ENCODE measurements at regions not wholly inside any gene's neighbourhood (a gene's known extent, or its start where the extent isn't known, plus 50 kb on each side); places are given as distances from the start of the nearest gene placed in this dataset.

- DNase-seq (no peak), ATAC-seq (no peak)
- intact Hi-C loops (cut with micrococcal nuclease): no loop called here
- TF ChIP-seq CTCF (IDR thresholded peaks at IDR 0.05): no peak
- Mint-ChIP-seq H3K4me3 (no peak overlapping the region), H3K9me3 (no peaks in the 10 kb centered on the region), H3K27ac (no peak overlapping the region), H3K4me1 (no peaks in the 10 kb centered on the region), H3K27me3 (ENCODE audit: low read depth in 2 of 2) (no peaks in the 10 kb centered on the region), H3K36me3 (no peaks in the 10 kb centered on the region)
- Histone ChIP-seq H3K4me1 (ENCODE audit: control insufficient read depth, insufficient read depth, low read length) (no peaks in the 10 kb centered on the region), H3K4me3 (ENCODE audit: low read length) (no peak overlapping the region), H3K36me3 (ENCODE audit: control insufficient read depth, insufficient read depth, low read length) (no peaks in the 10 kb centered on the region), H3K27ac (ENCODE audit: low read length) (no peak overlapping the region), H3K27me3 (ENCODE audit: control insufficient read depth, insufficient read depth, low read length) (no peaks in the 10 kb centered on the region), H3K9me3 (ENCODE audit: control insufficient read depth, insufficient read depth, low read length) (no peaks in the 10 kb centered on the region)
- 75% methylated on average over 1 of the region's 3 CpGs for WGBS (ENCODE audit: insufficient coverage)
These were observed 74.3 kb upstream of the LYZL1 start for GRCh38 chr10:29214551-29214950.

- no peak overlapping the region for H3K27ac ChIP-seq (ENCODE audit: low read length)
- Mint-ChIP-seq H3K4me1 (no peaks in the 10 kb centered on the region), H3K27me3 (ENCODE audit: low read depth in 2 of 2) (peaks cover 0 to 2% of the 10 kb centered on the region in 2 donors), H3K36me3 (no peaks in the 10 kb centered on the region), H3K27ac (no peak overlapping the region), H3K9me3 (no peaks in the 10 kb centered on the region), H3K4me3 (no peak overlapping the region)
- no peaks in the 10 kb centered on the region for H3K4me1 ChIP-seq (ENCODE audit: control insufficient read depth, insufficient read depth, low read length)
- DNase-seq: no peak
- no peak for ATAC-seq
- intact Hi-C loops (cut with micrococcal nuclease): no loop called here
- no peaks in the 10 kb centered on the region for H3K9me3 ChIP-seq (ENCODE audit: control insufficient read depth, insufficient read depth, low read length)
- WGBS (ENCODE audit: insufficient coverage): 100% methylated on average over 5 of the region's 6 CpGs
- TF ChIP-seq CTCF (IDR thresholded peaks at IDR 0.05): no peak
- H3K36me3 ChIP-seq (ENCODE audit: control insufficient read depth, insufficient read depth, low read length): no peaks in the 10 kb centered on the region
- H3K27me3 ChIP-seq (ENCODE audit: control insufficient read depth, insufficient read depth, low read length): no peaks in the 10 kb centered on the region
- no peak overlapping the region for H3K4me3 ChIP-seq (ENCODE audit: low read length)
These were observed 71.6 kb upstream of the LYZL1 start for GRCh38 chr10:29217292-29217738.

- no peak overlapping the region for H3K27ac ChIP-seq (ENCODE audit: low read length)
- no peaks in the 10 kb centered on the region for H3K36me3 Mint-ChIP-seq
- no peak for ATAC-seq
- peaks cover 3 to 21% of the 10 kb centered on the region in 2 donors for H3K27me3 Mint-ChIP-seq (ENCODE audit: low read depth in 2 of 2)
- H3K9me3 Mint-ChIP-seq: no peaks in the 10 kb centered on the region
- H3K4me3 Mint-ChIP-seq: no peak overlapping the region
- WGBS (ENCODE audit: insufficient coverage): 86% methylated on average over 4 of the region's 4 CpGs
- H3K4me1 ChIP-seq (ENCODE audit: control insufficient read depth, insufficient read depth, low read length): no peaks in the 10 kb centered on the region
- intact Hi-C loops (cut with micrococcal nuclease): no loop called here
- TF ChIP-seq CTCF (IDR thresholded peaks at IDR 0.05): no peak
- H3K4me1 Mint-ChIP-seq: no peaks in the 10 kb centered on the region
- no peaks in the 10 kb centered on the region for H3K36me3 ChIP-seq (ENCODE audit: control insufficient read depth, insufficient read depth, low read length)
- no peaks in the 10 kb centered on the region for H3K9me3 ChIP-seq (ENCODE audit: control insufficient read depth, insufficient read depth, low read length)
- H3K4me3 ChIP-seq (ENCODE audit: low read length): no peak overlapping the region
- H3K27me3 ChIP-seq (ENCODE audit: control insufficient read depth, insufficient read depth, low read length): no peaks in the 10 kb centered on the region
- no peak for DNase-seq
- H3K27ac Mint-ChIP-seq: no peak overlapping the region
These were observed 65.5 kb upstream of the LYZL1 start for GRCh38 chr10:29223326-29223725.

DNA sequence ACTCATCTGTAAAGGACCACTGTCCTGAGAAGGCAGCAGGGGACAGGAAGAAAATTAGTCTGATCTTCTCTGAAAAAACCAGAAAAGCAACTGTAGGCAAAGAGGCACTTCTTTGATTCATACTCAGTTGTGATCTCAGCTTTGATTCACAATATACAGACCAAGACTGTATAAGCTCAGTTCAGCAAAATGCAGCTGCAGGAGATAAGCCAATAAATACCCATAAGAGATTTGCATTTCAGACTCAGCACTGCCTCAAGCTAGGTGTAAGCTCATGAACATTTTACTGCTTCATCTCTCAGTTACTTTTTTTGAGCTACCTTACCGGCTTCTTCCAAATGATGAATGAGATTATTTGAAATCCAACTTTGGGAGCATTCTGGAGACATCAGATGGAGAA is 64.2 kb upstream of the LYZL1 start:
- Histone ChIP-seq H3K27ac (ENCODE audit: low read length) (no peak overlapping the region), H3K4me1 (ENCODE audit: control insufficient read depth, insufficient read depth, low read length) (no peaks in the 10 kb centered on the region), H3K9me3 (ENCODE audit: control insufficient read depth, insufficient read depth, low read length) (no peaks in the 10 kb centered on the region), H3K27me3 (ENCODE audit: control insufficient read depth, insufficient read depth, low read length) (no peaks in the 10 kb centered on the region), H3K36me3 (ENCODE audit: control insufficient read depth, insufficient read depth, low read length) (no peaks in the 10 kb centered on the region), H3K4me3 (ENCODE audit: low read length) (no peak overlapping the region)
- Mint-ChIP-seq H3K27me3 (ENCODE audit: low read depth in 2 of 2) (peaks cover 3 to 30% of the 10 kb centered on the region in 2 donors), H3K4me3 (no peak overlapping the region), H3K36me3 (no peaks in the 10 kb centered on the region), H3K27ac (no peak overlapping the region), H3K9me3 (no peaks in the 10 kb centered on the region), H3K4me1 (no peaks in the 10 kb centered on the region)
- ATAC-seq: no peak
- TF ChIP-seq CTCF (IDR thresholded peaks at IDR 0.05): no peak
- DNase-seq: no peak
- WGBS (ENCODE audit: insufficient coverage): no CpG with 5 or more reads among the region's 1 CpG
- intact Hi-C loops (cut with micrococcal nuclease): no loop called here

Measured in natural killer cell (primary cell).